Stimulated activated CD4-positive, alpha-beta T cell treated with anti-CD3 and anti-CD28 coated beads, TNF-alpha, amount 100 ng/mL, for 24 hours (primary cell): ENCODE measurements at regions not wholly inside any gene's neighbourhood (a gene's known extent, or its start where the extent isn't known, plus 50 kb on each side); places are given as distances from the start of the nearest gene placed in this dataset.
"Not testable (repeated sequence)": the region's sequence is repeated elsewhere in the genome, so short reads cannot be mapped to it uniquely, and the experiment has no call there.

Experiments
- DNase-seq, 3 experiments: peaks; one replicate each; pipeline ENCODE4 v3.0.0-alpha.2; 2020; ENCODE audit warnings: low read depth in 3 of 3

GRCh38 chr4:59698041-59698440 is 1502.1 kb upstream of the ADGRL3 start:
- no peak for DNase-seq

- DNase-seq, result no peak
These were observed 1499.5 kb upstream of the ADGRL3 start for GRCh38 chr4:59700651-59701050.

GRCh38 chr4:59704616-59705015 is 1495.5 kb upstream of the ADGRL3 start:
- DNase-seq, result no peak

- DNase-seq, result no peak
These were observed 1487.7 kb upstream of the ADGRL3 start for GRCh38 chr4:59712470-59712869.

GRCh38 chr4:59724286-59724685 is 1475.8 kb upstream of the ADGRL3 start:
- not testable (repeated sequence) for DNase-seq

- no peak for DNase-seq
These were observed 1472.4 kb upstream of the ADGRL3 start for GRCh38 chr4:59727745-59728144.

GRCh38 chr4:59728496-59728895 is 1471.6 kb upstream of the ADGRL3 start:
- no peak for DNase-seq

- DNase-seq, result no peak
These were observed 1470.8 kb upstream of the ADGRL3 start for GRCh38 chr4:59729321-59729720.

GRCh38 chr4:59748433-59748832 is 1451.7 kb upstream of the ADGRL3 start:
- no peak for DNase-seq

- no peak for DNase-seq
These were observed 1440.9 kb upstream of the ADGRL3 start for GRCh38 chr4:59759082-59759825.

- DNase-seq, result no peak
These were observed 1437.8 kb upstream of the ADGRL3 start for GRCh38 chr4:59762344-59762743.

- DNase-seq, result no peak
These were observed 1429.4 kb upstream of the ADGRL3 start for GRCh38 chr4:59770601-59771264.

- no peak for DNase-seq
These were observed 1427.4 kb upstream of the ADGRL3 start for GRCh38 chr4:59772641-59773139.

- DNase-seq, result not testable (repeated sequence)
These were observed 1419.9 kb upstream of the ADGRL3 start for GRCh38 chr4:59780271-59780670.

- no peak for DNase-seq
These were observed 1395.0 kb upstream of the ADGRL3 start for GRCh38 chr4:59805176-59805575.

GRCh38 chr4:59814402-59815010 is 1385.6 kb upstream of the ADGRL3 start:
- no peak for DNase-seq

GRCh38 chr4:59818656-59819055 is 1381.5 kb upstream of the ADGRL3 start:
- DNase-seq, result no peak

GRCh38 chr4:59823311-59823710 is 1376.8 kb upstream of the ADGRL3 start:
- no peak for DNase-seq

GRCh38 chr4:59825104-59825503 is 1375.0 kb upstream of the ADGRL3 start:
- DNase-seq, result no peak

- DNase-seq, result no peak
These were observed 1368.4 kb upstream of the ADGRL3 start for GRCh38 chr4:59831746-59832145.

GRCh38 chr4:59834943-59835342 is 1365.2 kb upstream of the ADGRL3 start:
- no peak for DNase-seq

GRCh38 chr4:59837751-59838150 is 1362.4 kb upstream of the ADGRL3 start:
- DNase-seq, result no peak

GRCh38 chr4:59838236-59838635 is 1361.9 kb upstream of the ADGRL3 start:
- DNase-seq, result no peak
